ENCODE measurements at regions not wholly inside any gene's neighbourhood (a gene's known extent, or its start where the extent isn't known, plus 50 kb on each side); places are given as distances from the start of the nearest gene placed in this dataset.

GRCh38 chr2:126382998-126383397 is 273.0 kb upstream of the GYPC start:
- TF ChIP-seq CTCF (IDR thresholded peaks at IDR 0.05; ENCODE audit: low read length) (no peak), EZH2 (IDR thresholded peaks at IDR 0.05; ENCODE audit: borderline replicate concordance, low read length) (no peak)
